HCT116 (cell line): ENCODE measurements at regions not wholly inside any gene's neighbourhood (a gene's known extent, or its start where the extent isn't known, plus 50 kb on each side); places are given as distances from the start of the nearest gene placed in this dataset.

ENCODE experiments used
- ATAC-seq: fragments of 200-7000 bp; cut with Tn5 transposase; 2 replicates; pipeline ENCODE4 v1.9.1; 2020; ENCODE audit warnings: mild to moderate bottlenecking, moderate library complexity
- BruUV-seq: library from RNA; stranded (reverse); fragments of 400-500 nt; replicated peaks from 2 replicates; lab custom pipeline; 2021; lab: Mats Ljungman, UMichigan
- CTCF ChIA-PET: fragments of 300-600 bp; sonication (Branson Sonifier 250); formaldehyde crosslinking; loops from one replicate; lab custom pipeline; 2021; ENCODE audit warnings: antibody characterized with exemption; lab: Charles Lee
- POLR2A ChIA-PET: fragments of 300-600, 350-600 bp; sonication (Branson Sonifier 250); formaldehyde crosslinking; loops from one replicate; lab custom pipeline; 2021; ENCODE audit warnings: antibody characterized with exemption; lab: Charles Lee
- RAD21 ChIA-PET, 2 experiments: fragments of 300-600 bp; sonication (Branson Sonifier 250); formaldehyde crosslinking; loops; one replicate each; lab custom pipeline; 2023; ENCODE audit warnings: low total read pairs in 2 of 2; ENCODE audit not compliant: uncharacterized antibody in 2 of 2, unreplicated experiment in 2 of 2, low non-redundant PET in 1 of 2; lab: Charles Lee
- DNase-seq: peaks from one replicate; pipeline ENCODE4 v3.0.0-alpha.2; 2010; ENCODE audit warnings: low read depth, low spot score
- H2AFZ ChIP-seq: fragments of 200-600 bp; shearing (Covaris generic), sonication (generic); 2 replicates; pipeline ENCODE4 v1.6.1; 2017; ENCODE audit warnings: low read depth, mixed run types, mixed read lengths, antibody characterized with exemption, low read length; ENCODE audit not compliant: poor library complexity, severe bottlenecking
- H3K27ac ChIP-seq: 2 replicates; pipeline ENCODE4 v1.5.1; 2012; ENCODE audit warnings: low read depth, low read length
- H3K27me3 ChIP-seq: fragments of 200-600 bp; sonication (generic); 2 replicates; pipeline ENCODE4 v1.6.1; 2016; ENCODE audit warnings: mixed run types, low read length, mixed read lengths; ENCODE audit not compliant: insufficient read depth
- H3K36me3 ChIP-seq, 2 experiments: fragments of 200-500 bp in 1 of 2; fragments of 200-600 bp in 1 of 2; sonication (Bioruptor generic) in 1 of 2; sonication (generic) in 1 of 2; 2 replicates each; pipeline versions ENCODE4 v1.5.1 to v1.6.1; 2014 to 2016; ENCODE audit warnings: low read length in 2 of 2, inconsistent platforms in 1 of 2, mixed read lengths in 1 of 2, mixed run types in 1 of 2; ENCODE audit not compliant: insufficient read depth in 2 of 2, control insufficient read depth in 1 of 2
- H3K4me1 ChIP-seq, 2 experiments: fragments of 200-600 bp in 1 of 2; sonication (generic) in 1 of 2; 2 replicates each; pipeline versions ENCODE4 v1.5.1 to v1.6.1; 2012 to 2017; ENCODE audit warnings: low read length in 2 of 2, inconsistent platforms in 1 of 2, mild to moderate bottlenecking in 1 of 2, mixed read lengths in 1 of 2, mixed run types in 1 of 2, moderate library complexity in 1 of 2; ENCODE audit not compliant: insufficient read depth in 2 of 2, control insufficient read depth in 1 of 2
- H3K4me2 ChIP-seq: fragments of 200-600 bp; sonication (generic); 2 replicates; pipeline ENCODE4 v1.6.1; 2017; ENCODE audit warnings: mixed run types, low read length, mixed read lengths
- H3K4me3 ChIP-seq, 2 experiments: fragments of 200-600 bp in 1 of 2; sonication (generic) in 1 of 2; replicated peaks in 1 of 2; 2 replicates each; pipeline ENCODE4 v1.5.1; 2011 to 2016; ENCODE audit warnings: low read length in 2 of 2, control low read depth in 1 of 2, low read depth in 1 of 2, mild to moderate bottlenecking in 1 of 2, mixed read lengths in 1 of 2, mixed run types in 1 of 2
- H3K79me2 ChIP-seq: fragments of 200-600 bp; sonication (generic); 2 replicates; pipeline ENCODE4 v1.6.1; 2017; ENCODE audit warnings: mild to moderate bottlenecking, mixed run types, low read length, moderate library complexity, mixed read lengths; ENCODE audit not compliant: insufficient read depth
- H3K9ac ChIP-seq: fragments of 200-600 bp; sonication (generic); 2 replicates; pipeline ENCODE4 v1.6.1; 2016; ENCODE audit warnings: low read length, mixed read lengths
- H3K9me2 ChIP-seq: fragments of 200-600 bp; sonication (generic), shearing (Covaris generic); 2 replicates; pipeline ENCODE4 v1.6.1; 2017; ENCODE audit warnings: mixed run types, mild to moderate bottlenecking, moderate library complexity; ENCODE audit not compliant: insufficient read depth
- H3K9me3 ChIP-seq, 2 experiments: fragments of 200-500 bp in 1 of 2; fragments of 200-600 bp in 1 of 2; sonication (Bioruptor generic) in 1 of 2; sonication (generic) in 1 of 2; 2 replicates each; pipeline ENCODE4 v1.6.1; 2014 to 2017; ENCODE audit warnings: low read length in 2 of 2, mixed read lengths in 2 of 2, inconsistent platforms in 1 of 2, low read depth in 1 of 2, mild to moderate bottlenecking in 1 of 2, mixed run types in 1 of 2, moderate library complexity in 1 of 2; ENCODE audit not compliant: control insufficient read depth in 1 of 2, insufficient read depth in 1 of 2
- H4K20me1 ChIP-seq: fragments of 200-600 bp; sonication (generic), shearing (Covaris generic); 2 replicates; pipeline ENCODE4 v1.6.1; 2017; ENCODE audit warnings: mixed run types, mild to moderate bottlenecking, moderate library complexity; ENCODE audit not compliant: insufficient read depth
- EZH2 ChIP-seq: fragments of 200-600 bp; sonication (generic); IDR thresholded peaks from 2 replicates; pipeline ENCODE4 v1.6.1; 2017; ENCODE audit warnings: antibody characterized with exemption, mixed run types
- TCF7L2 ChIP-seq: IDR thresholded peaks from 2 replicates; pipeline ENCODE4 v1.7.0; 2011; ENCODE audit warnings: borderline replicate concordance, inconsistent platforms; ENCODE audit not compliant: insufficient read depth, insufficient read length; ENCODE audit errors: extremely low read depth
- YY1 ChIP-seq: IDR thresholded peaks from 2 replicates; pipeline ENCODE4 v1.6.1; 2011; ENCODE audit warnings: low read length, low read depth, moderate library complexity, mild to moderate bottlenecking; ENCODE audit not compliant: insufficient replicate concordance; ENCODE audit errors: extremely low read depth
- intact Hi-C: fragments of 100-400 bp; cut with micrococcal nuclease; formaldehyde crosslinking; loops from 2 replicates; pipeline ENCODE4 v1.10.0; 2022
- TF ChIP-seq, protein P1 (sequence below): IDR thresholded peaks from 2 replicates; pipeline ENCODE4 v1.6.1; 2012; ENCODE audit warnings: low read depth

DNA sequence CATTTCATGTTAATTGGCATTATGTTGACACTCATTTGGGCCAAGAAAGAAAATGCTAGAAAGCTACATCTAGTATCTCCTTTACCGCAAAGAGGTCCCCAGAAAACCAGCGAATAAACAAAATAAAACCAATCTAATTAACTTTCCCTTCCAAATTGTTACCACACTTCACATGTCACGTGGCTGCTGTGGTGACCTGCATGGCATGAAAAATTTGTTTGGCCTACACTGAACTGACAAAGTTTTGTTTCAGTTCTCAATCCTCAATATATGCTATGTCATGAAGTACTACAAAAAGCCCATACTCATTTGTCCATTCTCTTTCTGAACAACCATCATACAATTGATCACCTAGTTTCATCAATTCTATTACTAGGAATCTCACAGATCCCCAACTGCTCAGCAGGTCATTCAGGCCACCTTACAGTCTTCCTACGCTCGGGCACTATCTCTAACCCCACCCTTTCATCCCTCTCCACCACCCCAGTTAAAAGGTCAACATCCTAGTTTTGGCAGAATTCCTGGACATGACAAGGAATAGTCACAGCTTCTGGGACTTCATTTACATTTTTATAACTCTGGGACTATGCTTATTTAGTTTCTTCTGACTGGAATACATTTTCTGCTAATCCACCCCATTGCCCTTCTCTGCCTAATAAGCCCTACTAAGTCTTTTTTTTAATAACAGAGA, 480.4 kb downstream of the IGSF11 start:
- RAD21 ChIA-PET = no interaction called here
- Histone ChIP-seq H3K9me3 (no peaks in the 10 kb centered on the region), H3K4me3 (no peak overlapping the region), H3K9ac (no peak overlapping the region), H4K20me1 (no peaks in the 10 kb centered on the region), H3K9me2 (no peaks in the 10 kb centered on the region), H3K36me3 (no peaks in the 10 kb centered on the region), H3K79me2 (no peaks in the 10 kb centered on the region), H2AFZ (no peak overlapping the region), H3K27me3 (no peaks in the 10 kb centered on the region), H3K27ac (no peak overlapping the region), H3K4me2 (no peak overlapping the region), H3K4me1 (peaks cover 0 to 2% of the 10 kb centered on the region in 2 experiments; a peak in 1 of 4 replicates)
- POLR2A ChIA-PET = no interaction called here
- intact Hi-C loops = no loop called here
- no TSS peak for BruUV-seq
- CTCF ChIA-PET = no interaction called here
- DNase-seq = no peak
- TF ChIP-seq EZH2 (no peak), YY1 (no peak), TCF7L2 (no peak)
- TF ChIP-seq, protein P1, sequence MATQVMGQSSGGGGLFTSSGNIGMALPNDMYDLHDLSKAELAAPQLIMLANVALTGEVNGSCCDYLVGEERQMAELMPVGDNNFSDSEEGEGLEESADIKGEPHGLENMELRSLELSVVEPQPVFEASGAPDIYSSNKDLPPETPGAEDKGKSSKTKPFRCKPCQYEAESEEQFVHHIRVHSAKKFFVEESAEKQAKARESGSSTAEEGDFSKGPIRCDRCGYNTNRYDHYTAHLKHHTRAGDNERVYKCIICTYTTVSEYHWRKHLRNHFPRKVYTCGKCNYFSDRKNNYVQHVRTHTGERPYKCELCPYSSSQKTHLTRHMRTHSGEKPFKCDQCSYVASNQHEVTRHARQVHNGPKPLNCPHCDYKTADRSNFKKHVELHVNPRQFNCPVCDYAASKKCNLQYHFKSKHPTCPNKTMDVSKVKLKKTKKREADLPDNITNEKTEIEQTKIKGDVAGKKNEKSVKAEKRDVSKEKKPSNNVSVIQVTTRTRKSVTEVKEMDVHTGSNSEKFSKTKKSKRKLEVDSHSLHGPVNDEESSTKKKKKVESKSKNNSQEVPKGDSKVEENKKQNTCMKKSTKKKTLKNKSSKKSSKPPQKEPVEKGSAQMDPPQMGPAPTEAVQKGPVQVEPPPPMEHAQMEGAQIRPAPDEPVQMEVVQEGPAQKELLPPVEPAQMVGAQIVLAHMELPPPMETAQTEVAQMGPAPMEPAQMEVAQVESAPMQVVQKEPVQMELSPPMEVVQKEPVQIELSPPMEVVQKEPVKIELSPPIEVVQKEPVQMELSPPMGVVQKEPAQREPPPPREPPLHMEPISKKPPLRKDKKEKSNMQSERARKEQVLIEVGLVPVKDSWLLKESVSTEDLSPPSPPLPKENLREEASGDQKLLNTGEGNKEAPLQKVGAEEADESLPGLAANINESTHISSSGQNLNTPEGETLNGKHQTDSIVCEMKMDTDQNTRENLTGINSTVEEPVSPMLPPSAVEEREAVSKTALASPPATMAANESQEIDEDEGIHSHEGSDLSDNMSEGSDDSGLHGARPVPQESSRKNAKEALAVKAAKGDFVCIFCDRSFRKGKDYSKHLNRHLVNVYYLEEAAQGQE = no peak
- ATAC-seq = no peak
